ENCODE measurements at regions not wholly inside any gene's neighbourhood (a gene's known extent, or its start where the extent isn't known, plus 50 kb on each side); places are given as distances from the start of the nearest gene placed in this dataset.

GRCh38 chr11:27287205-27287604 lies 75.8 kb downstream of the CCDC34 start:
- no peak for DNase-seq (ENCODE audit: low spot score)

- DNase-seq (ENCODE audit: low spot score), result no peak
Observed at GRCh38 chr11:27285761-27286160, 77.3 kb downstream of the CCDC34 start.

GRCh38 chr11:27282806-27283205 lies 80.2 kb downstream of the CCDC34 start:
- DNase-seq (ENCODE audit: low spot score), result no peak

- DNase-seq (ENCODE audit: low spot score), result no peak
Observed at GRCh38 chr11:27281740-27282590, 81.0 kb downstream of the CCDC34 start.

DNA sequence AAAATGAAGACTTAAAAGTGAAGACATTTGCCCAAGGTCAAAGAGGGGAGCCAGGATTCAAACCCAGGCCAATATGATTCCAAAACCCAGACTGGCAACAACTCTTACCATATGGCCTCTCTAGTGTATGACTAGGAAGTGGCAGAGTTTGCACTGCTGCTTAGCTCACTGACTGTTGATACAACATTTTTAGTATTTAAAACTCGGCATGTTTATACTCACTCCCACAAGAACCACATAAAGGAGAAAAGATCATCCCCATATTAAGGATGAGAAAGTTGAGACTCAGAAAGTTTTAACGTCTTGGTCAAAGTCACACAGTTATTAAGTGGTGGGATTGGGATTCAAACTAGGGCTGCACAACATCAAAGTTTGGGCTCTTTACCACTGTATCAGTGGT lies 81.7 kb downstream of the CCDC34 start:
- no peak for DNase-seq (ENCODE audit: low spot score)

DNA sequence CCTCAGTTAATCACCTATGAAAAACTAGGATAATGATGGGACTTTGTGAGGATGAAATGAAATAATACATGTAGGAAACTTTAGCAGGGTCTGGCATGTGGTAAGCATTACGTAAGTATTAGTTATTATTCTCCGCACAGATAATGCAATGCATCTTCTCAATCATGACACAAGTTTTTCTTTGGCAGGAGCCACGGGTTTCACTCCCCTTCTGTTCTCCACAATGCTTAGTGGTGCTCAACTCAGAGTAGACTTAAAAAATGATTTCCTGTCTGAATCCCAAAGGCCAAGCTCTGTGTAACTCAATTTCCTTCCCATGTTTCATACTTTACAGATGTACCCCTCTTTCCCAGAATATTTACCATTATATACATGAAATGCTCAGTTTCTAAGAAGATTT lies 82.9 kb downstream of the CCDC34 start:
- DNase-seq (ENCODE audit: low spot score), result no peak

- no peak for DNase-seq (ENCODE audit: low spot score)
Observed at GRCh38 chr11:27279460-27279859, 83.6 kb downstream of the CCDC34 start.

GRCh38 chr11:27277843-27278242 lies 85.2 kb downstream of the CCDC34 start:
- DNase-seq (ENCODE audit: low spot score), result no peak

DNA sequence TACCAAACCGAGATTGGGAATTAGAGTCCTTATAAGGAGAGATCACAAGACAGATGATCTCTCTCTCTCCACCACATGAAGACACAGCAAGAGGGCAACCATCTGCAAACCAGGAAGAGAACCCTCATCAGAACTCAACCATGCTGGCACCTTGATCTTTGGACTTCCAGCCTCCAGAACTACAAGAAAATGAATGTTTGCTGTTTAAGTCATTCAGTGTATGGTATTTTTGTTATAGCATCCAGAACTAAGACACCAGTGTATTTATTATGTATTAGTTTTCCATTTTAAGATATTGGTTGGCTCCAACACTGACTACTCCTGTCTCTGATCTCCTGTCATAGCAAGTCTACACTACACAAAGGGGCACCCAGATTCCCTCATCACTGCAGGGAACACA lies 86.9 kb downstream of the CCDC34 start:
- no peak for DNase-seq (ENCODE audit: low spot score)

- no peak for DNase-seq (ENCODE audit: low spot score)
Observed at GRCh38 chr11:27274854-27275395, 88.1 kb downstream of the CCDC34 start.

GRCh38 chr11:27266125-27266524 lies 96.9 kb downstream of the CCDC34 start:
- no peak for DNase-seq (ENCODE audit: low spot score)

GRCh38 chr11:27263986-27264385 lies 99.0 kb downstream of the CCDC34 start:
- no peak for DNase-seq (ENCODE audit: low spot score)

DNA sequence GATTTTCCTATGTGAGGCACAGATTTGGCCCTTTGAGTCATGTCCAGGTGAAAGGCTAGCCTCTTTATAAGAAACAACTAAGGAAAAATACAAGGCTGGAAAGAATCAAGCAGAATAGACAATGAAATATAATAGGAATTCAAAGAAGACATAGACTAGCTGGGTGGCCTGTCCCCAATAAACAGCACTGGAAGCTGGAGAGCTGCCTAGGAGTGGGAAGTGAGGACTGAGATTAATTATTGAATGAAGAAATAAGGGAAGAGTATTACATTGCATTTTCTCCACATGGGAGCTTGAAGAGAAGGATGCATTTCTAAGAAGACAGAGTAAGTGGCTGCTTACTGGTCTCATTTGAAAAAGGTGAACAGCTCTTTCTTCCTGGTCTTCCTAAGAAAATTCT lies 100.0 kb downstream of the CCDC34 start:
- no peak for DNase-seq (ENCODE audit: low spot score)

GRCh38 chr11:27255447-27255828 lies 107.6 kb downstream of the CCDC34 start:
- no peak for DNase-seq (ENCODE audit: low spot score)

- DNase-seq (ENCODE audit: low spot score), result no peak
Observed at GRCh38 chr11:27254744-27255446, 108.1 kb downstream of the CCDC34 start.

- DNase-seq (ENCODE audit: low spot score), result no peak
Observed at GRCh38 chr11:27253224-27253623, 109.8 kb downstream of the CCDC34 start.

- no peak for DNase-seq (ENCODE audit: low spot score)
Observed at GRCh38 chr11:27250867-27251665, 111.9 kb downstream of the CCDC34 start.

GRCh38 chr11:27248576-27249509 lies 114.2 kb downstream of the CCDC34 start:
- DNase-seq (ENCODE audit: low spot score), result no peak

DNA sequence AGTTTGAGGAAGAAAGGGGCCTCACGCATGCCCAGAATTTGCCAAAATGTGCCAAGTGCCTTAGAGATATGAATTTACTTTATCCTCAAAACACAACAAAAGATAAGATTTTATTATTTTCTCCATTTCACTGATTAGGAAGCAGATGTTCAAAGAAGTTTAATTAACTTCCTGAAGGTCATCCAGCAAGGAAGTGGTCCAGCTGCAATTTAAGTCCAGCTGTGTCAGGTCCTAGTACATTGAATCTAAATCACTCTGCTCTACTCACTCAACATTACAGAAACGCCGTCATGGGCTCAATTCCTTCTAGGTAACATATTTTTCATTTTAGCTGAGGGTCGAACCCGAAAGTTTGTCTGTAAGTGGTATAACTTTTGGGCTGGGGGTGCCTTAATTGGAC lies 115.4 kb downstream of the CCDC34 start:
- no peak for DNase-seq (ENCODE audit: low spot score)

DNA sequence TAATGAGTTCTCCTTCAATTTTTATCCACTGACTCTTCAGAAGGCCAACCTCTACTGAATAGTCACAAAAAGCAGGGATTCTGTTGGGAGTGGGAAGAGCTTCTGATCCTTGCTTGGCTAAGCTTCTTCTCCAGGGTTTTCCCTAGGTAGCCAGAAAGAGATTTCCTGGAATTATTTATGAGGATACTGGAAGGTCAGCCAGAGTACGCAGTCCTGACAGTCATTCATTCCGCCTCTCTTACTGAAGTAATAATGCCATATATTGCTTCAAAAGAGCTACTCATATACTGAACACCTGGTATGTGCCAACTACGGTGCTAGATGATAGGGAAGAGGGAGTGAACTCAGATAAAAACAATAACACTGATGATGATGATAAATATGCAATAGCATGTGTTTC lies 116.1 kb downstream of the CCDC34 start:
- DNase-seq (ENCODE audit: low spot score), result no peak

- DNase-seq (ENCODE audit: low spot score), result no peak
Observed at GRCh38 chr11:27244900-27245299, 118.1 kb downstream of the CCDC34 start.

All from CD4-positive, alpha-beta T cell treated with Interleukin-15 for 4 hours (primary cell).